Cardiac fibroblast (primary cell): ENCODE measurements at regions not wholly inside any gene's neighbourhood (a gene's known extent, or its start where the extent isn't known, plus 50 kb on each side); places are given as distances from the start of the nearest gene placed in this dataset.
"Not testable (repeated sequence)": the region's sequence is repeated elsewhere in the genome, so short reads cannot be mapped to it uniquely, and the experiment has no call there.

Experiments used
- DNase-seq, 2 donors: peaks; one replicate each; pipeline versions ENCODE4 v3.0.0 to v3.0.0-alpha.2; 2010; ENCODE audit warnings: low read depth in 2 of 2
- H3K4me3 ChIP-seq, 2 donors: replicated peaks in 1 of 2; 1 replicate in 1 of 2; 2 replicates in 1 of 2; pipeline ENCODE4 v1.5.1; 2011; ENCODE audit warnings: low read depth in 2 of 2, low read length in 2 of 2, mild to moderate bottlenecking in 2 of 2, moderate library complexity in 1 of 2
- CTCF ChIP-seq: IDR thresholded peaks from one replicate; pipeline ENCODE4 v1.5.1; 2011; ENCODE audit warnings: low read depth, mild to moderate bottlenecking, low read length, inconsistent platforms

DNA sequence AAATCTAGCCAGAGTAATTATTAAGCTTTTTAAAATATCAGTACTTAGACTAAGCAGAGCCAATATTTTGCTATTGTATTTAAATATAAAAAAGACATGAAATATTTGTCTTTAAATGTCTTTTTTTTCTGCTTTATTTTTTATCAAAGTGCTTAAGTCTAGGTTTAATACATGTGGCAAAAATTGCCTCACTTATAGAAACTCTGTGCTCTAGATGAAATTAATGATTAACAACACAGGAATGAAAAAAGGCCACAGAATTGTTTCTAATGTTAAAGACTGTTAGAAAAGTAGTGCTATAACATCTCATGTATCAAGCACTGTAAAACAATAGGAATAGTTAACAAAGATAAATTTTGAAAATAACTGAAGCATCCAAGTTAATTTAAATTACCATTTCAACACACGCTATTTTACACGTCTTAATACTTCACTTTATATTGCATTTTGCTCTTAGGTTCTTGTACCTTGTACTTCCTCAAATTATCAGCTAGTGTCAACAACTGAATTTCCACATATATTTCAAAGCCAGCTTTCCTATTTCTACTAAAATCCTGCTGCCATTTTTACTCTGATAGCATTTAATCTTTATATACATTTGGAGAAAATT lies 1515.1 kb downstream of the HACE1 start:
- DNase-seq = no peak
- no peak for TF ChIP-seq CTCF
- H3K4me3 ChIP-seq = no peak overlapping the region

GRCh38 chr6:103335412-103335811 lies 1524.3 kb downstream of the HACE1 start:
- no peak for DNase-seq

DNA sequence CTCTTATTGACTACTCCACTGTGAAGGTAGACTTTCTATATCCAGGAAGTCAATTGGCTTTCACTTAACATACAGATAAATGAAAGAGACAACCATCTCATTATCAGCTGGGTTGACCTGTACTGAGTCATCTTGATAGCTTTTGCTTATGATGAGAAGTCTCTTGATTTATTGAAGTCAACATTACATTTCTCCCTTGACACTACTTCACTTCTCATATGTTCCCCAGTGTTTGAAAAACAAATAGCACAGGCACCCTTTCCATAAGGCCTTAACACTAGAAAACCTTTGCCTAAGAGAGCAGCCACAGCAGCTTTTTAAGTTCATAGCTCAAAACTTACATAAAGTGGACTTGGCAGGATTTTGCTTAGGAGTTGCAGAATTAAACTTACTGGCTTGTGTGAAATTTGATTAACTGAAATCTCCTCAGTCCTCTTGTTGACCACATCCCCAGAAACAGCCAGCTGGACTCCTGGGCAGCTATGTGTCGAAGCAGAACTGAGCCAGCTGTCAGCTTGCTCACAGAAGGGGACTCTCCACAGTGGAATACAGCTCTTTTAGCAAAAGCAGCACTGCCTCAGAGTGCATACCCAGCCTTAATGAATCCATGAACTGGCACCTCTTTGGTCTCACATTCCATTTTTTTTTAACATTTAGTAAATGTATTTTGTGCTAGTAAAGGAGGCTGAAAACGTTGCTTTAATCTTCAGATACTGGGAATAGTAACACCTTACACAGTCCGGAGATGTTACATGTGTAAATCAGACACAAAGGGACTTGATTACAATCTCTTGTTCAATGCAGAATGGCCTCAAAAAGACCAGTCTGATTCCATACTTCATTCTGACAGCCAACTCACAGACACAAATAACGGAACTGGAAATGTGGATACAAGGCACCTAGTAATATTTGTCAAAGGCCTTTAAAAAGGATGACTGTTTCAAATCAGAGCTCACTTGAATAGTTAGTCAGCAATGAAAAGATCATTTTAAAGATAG lies 1532.7 kb downstream of the HACE1 start:
- no peak for DNase-seq
- no peak for TF ChIP-seq CTCF
- no peak overlapping the region for H3K4me3 ChIP-seq

More at GRCh38 chr6:103335412-103335811, 1524.3 kb downstream of the HACE1 start:
- no peak overlapping the region for H3K4me3 ChIP-seq
- TF ChIP-seq CTCF = no peak

- no peak for DNase-seq
- TF ChIP-seq CTCF = no peak
- H3K4me3 ChIP-seq = no peak overlapping the region
These were observed 1546.3 kb downstream of the HACE1 start for GRCh38 chr6:103313432-103313831.

DNA sequence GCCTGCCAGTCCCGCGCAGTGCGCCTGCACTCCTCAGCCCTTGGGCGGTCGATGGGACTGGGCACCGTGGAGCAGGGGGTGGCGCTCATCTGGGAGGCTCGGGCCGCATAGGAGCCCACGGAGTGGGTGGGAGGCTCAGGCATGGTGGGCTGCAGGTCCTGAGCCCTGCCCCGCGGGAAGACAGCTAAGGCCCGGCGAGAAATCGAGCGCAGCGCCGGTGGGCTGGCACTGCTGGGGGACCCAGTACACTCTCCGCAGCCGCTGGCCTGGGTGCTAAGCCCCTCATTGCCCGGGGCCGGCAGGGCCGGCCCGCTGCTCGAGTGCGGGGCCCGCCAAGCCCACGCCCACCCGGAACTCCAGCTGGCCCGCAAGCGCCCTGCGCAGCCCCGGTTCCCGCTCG lies 1565.3 kb downstream of the HACE1 start:
- DNase-seq = not testable (repeated sequence)

DNA sequence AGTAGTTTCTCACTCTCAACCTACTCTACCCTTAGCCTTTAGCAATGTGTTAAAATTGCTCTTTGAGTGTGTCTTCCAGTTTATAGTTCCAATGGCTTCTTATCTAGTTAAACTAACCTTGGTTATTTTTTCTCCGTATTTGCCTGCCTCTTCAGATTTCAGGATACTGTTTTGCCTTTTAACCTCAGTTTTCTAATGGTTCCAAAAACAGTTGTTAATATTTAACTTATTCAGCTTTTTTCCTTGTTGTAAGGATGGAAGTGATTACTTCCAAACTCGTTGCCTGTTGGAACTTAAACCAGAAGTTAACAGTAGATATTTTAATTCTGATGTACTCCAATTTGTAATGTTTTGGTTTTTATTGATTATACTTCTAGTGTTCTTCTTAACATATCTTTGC lies 1574.9 kb downstream of the HACE1 start:
- no peak overlapping the region for H3K4me3 ChIP-seq
- TF ChIP-seq CTCF = no peak
- no peak for DNase-seq

More for the DNA sequence above, 1565.3 kb downstream of the HACE1 start:
- H3K4me3 ChIP-seq = not testable (repeated sequence)

GRCh38 chr6:103280417-103280816 lies 1579.3 kb downstream of the HACE1 start:
- TF ChIP-seq CTCF = no peak
- H3K4me3 ChIP-seq = no peak overlapping the region
- DNase-seq = no peak
